Body of pancreas (tissue), 4 donors: ENCODE measurements at regions not wholly inside any gene's neighbourhood (a gene's known extent, or its start where the extent isn't known, plus 50 kb on each side); places are given as distances from the start of the nearest gene placed in this dataset.

Source experiments
- POLR2A ChIP-seq, 3 donors: fragments of 450-650 bp; IDR thresholded peaks; one replicate each; pipeline ENCODE4 v1.6.1; 2016; ENCODE audit warnings: antibody characterized with exemption in 3 of 3, mild to moderate bottlenecking in 2 of 3
- TF ChIP-seq, protein P1 (sequence below), 7 experiments: fragments of 450-650 bp in 4 of 7; fragments of 200-600 bp in 3 of 7; sonication (generic) in 3 of 7; IDR thresholded peaks; one replicate each; pipeline ENCODE4 v1.5.1; 2016 to 2019; ENCODE audit warnings: antibody characterized with exemption in 7 of 7

DNA sequence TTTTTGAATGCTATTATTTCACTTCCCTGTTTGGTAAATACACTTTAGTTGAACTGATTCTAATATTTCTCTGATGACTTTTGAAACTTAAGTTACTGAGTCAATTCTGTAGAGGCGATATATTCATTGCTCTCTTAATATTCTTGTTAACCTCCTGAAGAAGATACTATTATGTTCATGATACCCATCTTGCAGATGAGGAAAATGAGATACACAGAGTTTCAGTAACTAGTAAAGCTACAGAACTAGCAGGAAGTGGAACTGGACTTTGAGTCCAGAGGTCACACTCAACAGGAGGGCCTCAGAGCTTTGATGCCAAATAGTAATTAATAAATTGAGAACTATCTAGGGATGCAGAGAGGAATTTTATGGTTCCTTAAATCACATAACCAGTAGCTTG is 70.0 kb downstream of the PCDH7 start:
- TF ChIP-seq, protein P1, sequence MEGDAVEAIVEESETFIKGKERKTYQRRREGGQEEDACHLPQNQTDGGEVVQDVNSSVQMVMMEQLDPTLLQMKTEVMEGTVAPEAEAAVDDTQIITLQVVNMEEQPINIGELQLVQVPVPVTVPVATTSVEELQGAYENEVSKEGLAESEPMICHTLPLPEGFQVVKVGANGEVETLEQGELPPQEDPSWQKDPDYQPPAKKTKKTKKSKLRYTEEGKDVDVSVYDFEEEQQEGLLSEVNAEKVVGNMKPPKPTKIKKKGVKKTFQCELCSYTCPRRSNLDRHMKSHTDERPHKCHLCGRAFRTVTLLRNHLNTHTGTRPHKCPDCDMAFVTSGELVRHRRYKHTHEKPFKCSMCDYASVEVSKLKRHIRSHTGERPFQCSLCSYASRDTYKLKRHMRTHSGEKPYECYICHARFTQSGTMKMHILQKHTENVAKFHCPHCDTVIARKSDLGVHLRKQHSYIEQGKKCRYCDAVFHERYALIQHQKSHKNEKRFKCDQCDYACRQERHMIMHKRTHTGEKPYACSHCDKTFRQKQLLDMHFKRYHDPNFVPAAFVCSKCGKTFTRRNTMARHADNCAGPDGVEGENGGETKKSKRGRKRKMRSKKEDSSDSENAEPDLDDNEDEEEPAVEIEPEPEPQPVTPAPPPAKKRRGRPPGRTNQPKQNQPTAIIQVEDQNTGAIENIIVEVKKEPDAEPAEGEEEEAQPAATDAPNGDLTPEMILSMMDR (IDR thresholded peaks at IDR 0.05) = no peak
- no peak for TF ChIP-seq POLR2A (IDR thresholded peaks at IDR 0.05)
